RKO (cell line): ENCODE measurements at regions not wholly inside any gene's neighbourhood (a gene's known extent, or its start where the extent isn't known, plus 50 kb on each side); places are given as distances from the start of the nearest gene placed in this dataset.
A peak's percentile ranks its signal among the peaks of the same experiment; 100 is the strongest.

Experiments used
- DNase-seq: peaks from one replicate; pipeline ENCODE4 v3.0.0-alpha.2; 2016; ENCODE audit warnings: low spot score

- no peak for DNase-seq
These were observed 167.6 kb downstream of the WT1 start for GRCh38 chr11:32267679-32268187.

- DNase-seq = no peak
These were observed 161.4 kb downstream of the WT1 start for GRCh38 chr11:32273931-32274330.

- peak; percentile 1 for DNase-seq
These were observed 155.7 kb downstream of the WT1 start for GRCh38 chr11:32279672-32280071.

- DNase-seq = no peak
These were observed 155.0 kb downstream of the WT1 start for GRCh38 chr11:32280339-32280738.

GRCh38 chr11:32288276-32288675, 147.1 kb downstream of the WT1 start:
- no peak for DNase-seq

- DNase-seq = no peak
These were observed 145.6 kb downstream of the WT1 start for GRCh38 chr11:32289701-32290100.

GRCh38 chr11:32290783-32291182, 144.6 kb downstream of the WT1 start:
- DNase-seq = no peak

GRCh38 chr11:32297611-32298011, 137.7 kb downstream of the WT1 start:
- DNase-seq = peak; percentile 76

- no peak for DNase-seq
These were observed 132.5 kb downstream of the WT1 start for GRCh38 chr11:32302826-32303225.

- DNase-seq = no peak
These were observed 130.8 kb downstream of the WT1 start for GRCh38 chr11:32304521-32304920.

- DNase-seq = no peak
These were observed 129.9 kb downstream of the WT1 start for GRCh38 chr11:32305460-32305859.

- no peak for DNase-seq
These were observed 127.9 kb downstream of the WT1 start for GRCh38 chr11:32307471-32307870.

GRCh38 chr11:32307913-32308312, 127.4 kb downstream of the WT1 start:
- no peak for DNase-seq

- no peak for DNase-seq
These were observed 125.7 kb downstream of the WT1 start for GRCh38 chr11:32309530-32310213.

- no peak for DNase-seq
These were observed 125.1 kb downstream of the WT1 start for GRCh38 chr11:32310214-32310601.

- no peak for DNase-seq
These were observed 123.8 kb downstream of the WT1 start for GRCh38 chr11:32311346-32312065.

- DNase-seq = no peak
These were observed 123.0 kb downstream of the WT1 start for GRCh38 chr11:32312206-32312817.

GRCh38 chr11:32312865-32313403, 122.4 kb downstream of the WT1 start:
- peak; percentile 91 for DNase-seq

- no peak for DNase-seq
These were observed 121.9 kb downstream of the WT1 start for GRCh38 chr11:32313477-32313876.

- no peak for DNase-seq
These were observed 120.2 kb downstream of the WT1 start for GRCh38 chr11:32315121-32315520.

GRCh38 chr11:32316232-32316631, 119.1 kb downstream of the WT1 start:
- DNase-seq = no peak

- DNase-seq = no peak
These were observed 118.3 kb downstream of the WT1 start for GRCh38 chr11:32316858-32317642.
